NK-92 treated with Interleukin-12 subunit alpha and Interleukin-12 subunit beta, amount 100 ng/mL, for 24 hours (cell line): ENCODE measurements at regions not wholly inside any gene's neighbourhood (a gene's known extent, or its start where the extent isn't known, plus 50 kb on each side); places are given as distances from the start of the nearest gene placed in this dataset.
"Not testable (repeated sequence)": the region's sequence is repeated elsewhere in the genome, so short reads cannot be mapped to it uniquely, and the experiment has no call there.

Source experiments
- DNase-seq: peaks from one replicate; lab custom pipeline; 2025; lab: John Stamatoyannopoulos, UW

- DNase-seq = no peak
These were observed 127.7 kb downstream of the ALDH8A1 start for GRCh38 chr6:134821928-134822864.

DNA sequence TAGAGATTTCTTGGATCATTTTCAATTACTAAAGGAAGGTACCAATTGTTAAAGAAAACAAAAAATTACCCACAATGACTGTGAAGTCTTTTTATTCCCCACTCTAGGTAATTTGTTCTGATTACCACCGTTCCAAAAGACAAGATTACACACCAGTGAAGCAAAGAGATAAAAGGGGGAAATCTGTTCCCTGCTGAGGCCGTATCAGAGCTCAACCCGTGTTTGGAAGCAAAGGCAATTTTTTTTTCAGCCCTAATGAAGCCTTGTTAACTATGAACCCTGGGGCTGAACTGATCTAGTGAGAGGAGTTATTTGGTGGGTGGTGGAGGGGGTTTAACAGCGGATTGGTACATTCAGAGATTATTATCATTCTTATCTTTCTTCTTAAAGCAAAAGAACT is 128.5 kb downstream of the ALDH8A1 start:
- DNase-seq = no peak

GRCh38 chr6:134819863-134820800 is 129.8 kb downstream of the ALDH8A1 start:
- no peak for DNase-seq

DNA sequence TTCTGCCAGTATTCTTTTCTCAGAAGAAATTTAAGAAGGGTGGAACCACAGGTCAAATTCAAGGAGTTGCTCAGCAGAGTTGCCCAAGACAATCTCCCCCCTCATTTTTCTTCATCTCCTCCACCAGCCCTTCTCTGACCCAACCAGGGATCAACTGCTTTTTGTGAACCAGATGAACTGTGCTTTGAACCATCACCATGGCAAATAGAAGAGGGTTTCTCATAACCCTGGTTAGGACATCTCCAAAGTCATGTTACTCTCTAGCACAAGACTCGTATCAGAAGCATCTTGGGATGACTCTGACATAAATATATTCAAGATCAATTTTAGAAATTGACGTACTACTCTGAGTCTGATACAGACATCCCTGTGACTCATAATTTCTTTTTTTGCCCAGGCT is 130.7 kb downstream of the ALDH8A1 start:
- DNase-seq = no peak

GRCh38 chr6:134817448-134817847 is 132.5 kb downstream of the ALDH8A1 start:
- no peak for DNase-seq

GRCh38 chr6:134816780-134817179 is 133.1 kb downstream of the ALDH8A1 start:
- DNase-seq = no peak

- DNase-seq = no peak
These were observed 133.6 kb downstream of the ALDH8A1 start for GRCh38 chr6:134816300-134816699.

- no peak for DNase-seq
These were observed 135.7 kb downstream of the ALDH8A1 start for GRCh38 chr6:134814076-134814695.

DNA sequence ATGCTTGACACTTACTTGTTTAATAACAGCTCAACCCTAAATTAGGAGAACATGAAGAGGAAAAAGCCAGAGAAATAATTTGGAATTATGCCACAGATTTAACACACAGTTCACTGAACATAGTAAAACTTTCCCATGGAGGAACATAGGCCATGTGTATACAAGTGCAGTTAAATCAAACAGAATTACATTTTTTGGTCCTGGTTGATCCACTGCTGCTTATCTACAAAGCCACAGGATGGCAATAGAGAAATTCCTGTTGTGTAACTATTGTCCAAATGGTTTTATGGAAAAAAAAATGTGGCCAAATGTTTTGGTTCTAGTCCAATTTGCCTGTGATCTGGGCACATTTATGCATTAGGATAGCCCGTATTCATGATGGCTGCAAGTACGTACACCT is 136.8 kb downstream of the ALDH8A1 start:
- no peak for DNase-seq

GRCh38 chr6:134810402-134810801 is 139.5 kb downstream of the ALDH8A1 start:
- no peak for DNase-seq

- DNase-seq = no peak
These were observed 140.8 kb downstream of the ALDH8A1 start for GRCh38 chr6:134809130-134809529.

DNA sequence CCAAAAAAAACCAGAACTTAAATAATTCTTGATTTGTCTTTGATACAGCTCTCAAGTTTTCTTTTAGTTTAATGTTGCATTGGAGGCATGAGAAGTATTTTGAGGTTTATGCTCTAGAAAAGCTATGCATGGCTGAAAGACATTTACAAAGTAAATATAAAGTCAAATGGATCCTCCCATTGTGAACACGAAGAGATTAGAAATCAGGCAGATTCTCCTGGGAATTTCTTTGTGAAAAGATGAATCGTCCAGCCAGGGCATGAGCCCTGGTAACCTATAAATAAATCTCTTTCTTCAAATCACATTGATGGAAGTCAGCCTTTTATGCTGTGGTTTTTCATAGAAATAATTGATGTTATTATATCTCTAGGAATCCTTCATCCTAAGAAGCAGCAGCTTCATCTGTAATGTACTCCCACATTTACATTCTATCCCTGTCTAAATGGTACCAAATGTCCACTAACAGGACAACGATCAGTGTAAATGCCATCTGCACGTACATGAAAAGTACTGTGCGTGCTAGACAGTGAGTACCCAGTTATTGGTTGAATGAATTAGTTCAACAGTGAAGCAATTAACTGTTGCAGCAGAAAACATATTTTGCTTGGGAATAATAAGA is 143.6 kb downstream of the ALDH8A1 start:
- DNase-seq = no peak

GRCh38 chr6:134805168-134805567 is 144.7 kb downstream of the ALDH8A1 start:
- DNase-seq = no peak

- not testable (repeated sequence) for DNase-seq
These were observed 145.6 kb downstream of the ALDH8A1 start for GRCh38 chr6:134804311-134804710.

DNA sequence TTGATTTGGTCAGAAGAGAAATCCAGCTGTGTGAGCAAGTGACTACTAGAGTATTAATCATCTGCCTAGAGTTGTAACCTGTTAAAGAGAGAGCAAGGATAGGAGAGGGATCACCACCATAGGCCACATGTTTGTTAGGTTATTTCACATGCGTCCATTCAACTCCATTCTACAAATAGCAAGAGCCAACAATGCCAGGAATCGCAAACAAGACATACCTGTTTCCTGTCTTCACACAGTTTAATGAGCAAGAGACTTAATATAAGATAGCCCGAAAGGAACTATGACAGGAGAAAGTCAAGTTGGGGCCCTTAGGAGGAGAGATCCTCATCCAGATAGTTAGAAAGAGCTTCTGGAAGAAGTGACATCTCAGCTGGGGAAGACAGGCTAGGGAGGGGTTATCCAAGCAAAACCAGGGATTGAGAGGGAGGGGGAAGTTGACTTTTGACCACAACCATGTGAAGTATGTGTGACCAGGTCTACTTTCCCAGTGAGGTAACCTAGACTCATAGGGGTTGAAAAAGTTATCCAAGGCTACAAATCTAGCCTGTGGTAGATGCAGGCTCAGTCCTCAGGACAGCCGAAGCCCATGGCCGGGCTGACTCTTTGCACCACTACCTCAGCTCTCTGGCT is 147.4 kb downstream of the ALDH8A1 start:
- no peak for DNase-seq

DNA sequence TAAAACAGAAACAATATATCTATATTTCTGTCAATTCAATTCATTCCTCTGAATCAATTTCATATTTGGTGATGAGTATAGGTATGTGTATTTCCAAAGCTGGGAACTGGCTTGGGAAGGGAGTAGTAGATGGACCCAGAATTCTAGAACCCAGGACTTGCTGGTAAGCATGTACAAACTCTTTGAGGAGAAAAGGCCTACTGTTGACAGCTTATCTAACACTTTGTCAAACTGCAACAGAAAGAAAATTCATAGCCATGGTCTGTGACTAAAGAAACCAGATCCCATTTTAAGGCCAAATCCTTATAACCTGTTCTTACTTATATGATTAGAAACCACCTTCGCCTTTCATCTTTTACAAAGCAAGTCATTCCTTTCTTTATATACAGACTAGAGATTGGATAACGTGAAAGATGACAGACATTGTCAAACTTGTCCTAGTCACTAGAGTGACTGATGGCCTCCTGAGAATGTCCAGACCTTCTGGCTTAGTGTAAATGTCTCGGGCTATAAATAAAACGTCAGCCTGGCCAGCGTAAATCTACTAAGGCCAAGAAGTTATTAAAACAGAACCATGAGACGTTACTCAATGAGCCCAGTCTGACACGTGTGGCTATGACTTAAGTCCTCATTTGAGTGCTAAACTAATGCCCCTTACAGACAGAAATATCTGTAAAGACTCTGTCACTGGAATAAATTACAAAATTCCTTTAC is 152.3 kb downstream of the ALDH8A1 start:
- DNase-seq = no peak

DNA sequence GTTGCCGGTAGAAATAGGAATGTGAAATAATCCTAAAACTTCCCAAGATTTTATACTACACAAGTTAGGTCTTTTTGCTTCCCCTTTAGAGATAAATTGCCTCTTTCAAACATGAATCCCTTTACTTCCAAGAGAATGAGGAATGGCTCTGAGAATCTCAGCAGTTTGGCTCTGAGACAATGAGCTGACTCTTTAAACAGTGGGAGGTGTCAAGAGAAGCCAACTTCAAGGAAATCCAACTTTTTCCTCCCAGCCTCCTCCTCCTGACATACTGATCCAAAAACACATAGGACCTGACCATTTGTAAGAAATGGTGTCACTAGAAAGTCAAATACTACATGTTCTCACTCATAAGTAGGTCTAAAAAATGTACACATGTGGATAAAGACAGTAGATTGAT is 154.2 kb downstream of the ALDH8A1 start:
- DNase-seq = no peak

GRCh38 chr6:134795001-134795400 is 154.9 kb downstream of the ALDH8A1 start:
- DNase-seq = no peak

- DNase-seq = not testable (repeated sequence)
These were observed 158.6 kb downstream of the ALDH8A1 start for GRCh38 chr6:134791243-134791843.

- DNase-seq = no peak
These were observed 162.5 kb downstream of the ALDH8A1 start for GRCh38 chr6:134787261-134787877.
